PFSK-1 (cell line): ENCODE measurements at regions not wholly inside any gene's neighbourhood (a gene's known extent, or its start where the extent isn't known, plus 50 kb on each side); places are given as distances from the start of the nearest gene placed in this dataset.

Source experiments
- POLR2AphosphoS5 ChIP-seq: IDR thresholded peaks from 2 replicates; pipeline ENCODE4 v1.6.1; 2012; ENCODE audit warnings: low read depth, mild to moderate bottlenecking, control low read depth, low read length, moderate library complexity
- REST ChIP-seq, 2 experiments: IDR thresholded peaks; 2 replicates each; pipeline versions ENCODE4 v1.6.1 to v1.8.0; 2011 to 2012; ENCODE audit warnings: low read depth in 2 of 2, low read length in 2 of 2, control low read depth in 1 of 2, inconsistent platforms in 1 of 2, mild to moderate bottlenecking in 1 of 2, moderate library complexity in 1 of 2; ENCODE audit not compliant: insufficient read depth in 1 of 2
- SIN3A ChIP-seq: IDR thresholded peaks from 2 replicates; pipeline ENCODE4 v1.6.1; 2012; ENCODE audit warnings: mild to moderate bottlenecking, low read length, moderate library complexity, borderline replicate concordance; ENCODE audit not compliant: insufficient read depth
- TAF1 ChIP-seq: IDR thresholded peaks from 2 replicates; pipeline ENCODE4 v1.6.1; 2012; ENCODE audit warnings: low read length, control low read depth, borderline replicate concordance; ENCODE audit not compliant: insufficient read depth

GRCh38 chr5:116980581-116980980 lies 406.0 kb upstream of the SEMA6A start:
- TF ChIP-seq TAF1 (no peak), POLR2AphosphoS5 (no peak), SIN3A (no peak), REST (IDR thresholded peaks at IDR 0.05; ENCODE audit: insufficient read depth in 1 of 2, low read depth in 2 of 2, low read length in 2 of 2) (no peak)
